PC-3 (cell line): ENCODE measurements at regions not wholly inside any gene's neighbourhood (a gene's known extent, or its start where the extent isn't known, plus 50 kb on each side); places are given as distances from the start of the nearest gene placed in this dataset.

Experiments used
- ATAC-seq: fragments of 200-7000 bp; cut with Tn5 transposase; 2 replicates; pipeline ENCODE4 v1.9.1; 2020; ENCODE audit warnings: mild to moderate bottlenecking, moderate library complexity
- BruUV-seq: library from RNA; stranded (reverse); fragments of 400-500 nt; replicated peaks from 2 replicates; lab custom pipeline; 2021; lab: Mats Ljungman, UMichigan
- CTCF ChIA-PET: fragments of 300-600 bp; sonication (Branson Sonifier 250); formaldehyde crosslinking; loops from one replicate; lab custom pipeline; 2022; ENCODE audit warnings: antibody characterized with exemption; lab: Charles Lee
- POLR2A ChIA-PET: fragments of 300-600 bp; sonication (Branson Sonifier 250); formaldehyde crosslinking; loops from one replicate; lab custom pipeline; 2022; ENCODE audit warnings: antibody characterized with exemption; ENCODE audit not compliant: unreplicated experiment; lab: Charles Lee
- DNase-seq: peaks from one replicate; pipeline ENCODE4 v3.0.0-alpha.2; 2015
- H2AFZ ChIP-seq: fragments of 300-600 bp; sonication (generic); 2 replicates; pipeline ENCODE4 v1.6.0; 2016; ENCODE audit warnings: antibody characterized with exemption, low read length
- H3F3A ChIP-seq: fragments of 300-600 bp; sonication (generic); one replicate; pipeline ENCODE4 v1.6.0; 2017; ENCODE audit warnings: antibody characterized with exemption, low read length, control low read depth, mild to moderate bottlenecking; ENCODE audit not compliant: unreplicated experiment
- H3K27ac ChIP-seq: fragments of 300-600 bp; sonication (generic); 2 replicates; pipeline ENCODE4 v1.5.1; 2016; ENCODE audit warnings: mild to moderate bottlenecking, low read length
- H3K27me3 ChIP-seq: fragments of 300-600 bp; sonication (generic); 2 replicates; pipeline ENCODE4 v1.6.1; 2016; ENCODE audit warnings: low read length, mixed read lengths
- H3K36me3 ChIP-seq: fragments of 300-600 bp; sonication (generic); 2 replicates; pipeline ENCODE4 v1.6.1; 2016; ENCODE audit warnings: low read depth, mixed run types, low read length, mixed read lengths
- H3K4me1 ChIP-seq: fragments of 300-600 bp; sonication (generic); 2 replicates; pipeline ENCODE4 v1.5.1; 2016; ENCODE audit warnings: low read length; ENCODE audit not compliant: insufficient read depth
- H3K4me2 ChIP-seq: fragments of 300-600 bp; sonication (generic); 2 replicates; pipeline ENCODE4 v1.6.0; 2016; ENCODE audit warnings: low read length
- H3K4me3 ChIP-seq: fragments of 300-600 bp; sonication (generic); 2 replicates; pipeline ENCODE4 v1.5.1; 2016; ENCODE audit warnings: mild to moderate bottlenecking, low read length, mixed read lengths
- H3K79me2 ChIP-seq: fragments of 300-600 bp; sonication (generic); 2 replicates; pipeline ENCODE4 v1.6.1; 2017; ENCODE audit warnings: low read length, mixed read lengths
- H3K9ac ChIP-seq: fragments of 300-600 bp; sonication (generic); 2 replicates; pipeline ENCODE4 v1.6.0; 2016; ENCODE audit warnings: mild to moderate bottlenecking, low read length
- H3K9me2 ChIP-seq: fragments of 300-600 bp; sonication (generic); replicated peaks from 2 replicates; pipeline ENCODE4 v1.6.1; 2016; ENCODE audit warnings: mixed run types, low read length, mixed read lengths
- H3K9me3 ChIP-seq: fragments of 300-600 bp; sonication (generic); 2 replicates; pipeline ENCODE4 v1.6.1; 2016; ENCODE audit warnings: low read length, mixed read lengths
- H4K20me1 ChIP-seq: fragments of 300-600 bp; sonication (generic); 2 replicates; pipeline ENCODE4 v1.6.1; 2016; ENCODE audit warnings: low read length, mixed read lengths
- EZH2 ChIP-seq: fragments of 300-600 bp; sonication (generic); IDR thresholded peaks from one replicate; pipeline ENCODE4 v1.6.1; 2017; ENCODE audit warnings: antibody characterized with exemption, mild to moderate bottlenecking, low read length; ENCODE audit not compliant: unreplicated experiment
- EZH2phosphoT487 ChIP-seq: fragments of 300-600 bp; sonication (generic); IDR thresholded peaks from 2 replicates; pipeline ENCODE4 v1.6.1; 2018; ENCODE audit warnings: mild to moderate bottlenecking, antibody characterized with exemption, low read length, borderline replicate concordance
- intact Hi-C: fragments of 100-400 bp; cut with micrococcal nuclease; formaldehyde crosslinking; loops from 2 replicates; pipeline ENCODE4 v1.9.0; 2023
- TF ChIP-seq, protein P1 (sequence below): fragments of 300-600 bp; sonication (generic); conservative IDR thresholded peaks from 2 replicates; pipeline ENCODE4 v1.5.1; 2017; ENCODE audit warnings: antibody characterized with exemption, low read depth, mild to moderate bottlenecking, low read length

GRCh38 chr10:125262920-125263319 lies 102.6 kb upstream of the CTBP2 start:
- Histone ChIP-seq H2AFZ (peak overlapping the region; percentile 44; the same call in 1 of the 2 replicates), H3K27ac (peak overlapping the region; percentile 44), H3F3A (no peaks in the 10 kb centered on the region), H3K36me3 (no peaks in the 10 kb centered on the region), H3K9me2 (no peaks in the 10 kb centered on the region), H3K4me3 (peak overlapping the region; percentile 41; the same call in 1 of the 2 replicates), H4K20me1 (no peaks in the 10 kb centered on the region), H3K4me2 (peak overlapping the region; percentile 70), H3K9me3 (no peaks in the 10 kb centered on the region), H3K9ac (no peak overlapping the region), H3K4me1 (peaks cover 34% of the 10 kb centered on the region), H3K27me3 (no peaks in the 10 kb centered on the region), H3K79me2 (no peaks in the 10 kb centered on the region)
- POLR2A ChIA-PET: no interaction called here
- ATAC-seq (no peak), DNase-seq (no peak)
- intact Hi-C loops: no loop called here
- BruUV-seq: no TSS peak
- no peak for TF ChIP-seq EZH2
- TF ChIP-seq, protein P1, sequence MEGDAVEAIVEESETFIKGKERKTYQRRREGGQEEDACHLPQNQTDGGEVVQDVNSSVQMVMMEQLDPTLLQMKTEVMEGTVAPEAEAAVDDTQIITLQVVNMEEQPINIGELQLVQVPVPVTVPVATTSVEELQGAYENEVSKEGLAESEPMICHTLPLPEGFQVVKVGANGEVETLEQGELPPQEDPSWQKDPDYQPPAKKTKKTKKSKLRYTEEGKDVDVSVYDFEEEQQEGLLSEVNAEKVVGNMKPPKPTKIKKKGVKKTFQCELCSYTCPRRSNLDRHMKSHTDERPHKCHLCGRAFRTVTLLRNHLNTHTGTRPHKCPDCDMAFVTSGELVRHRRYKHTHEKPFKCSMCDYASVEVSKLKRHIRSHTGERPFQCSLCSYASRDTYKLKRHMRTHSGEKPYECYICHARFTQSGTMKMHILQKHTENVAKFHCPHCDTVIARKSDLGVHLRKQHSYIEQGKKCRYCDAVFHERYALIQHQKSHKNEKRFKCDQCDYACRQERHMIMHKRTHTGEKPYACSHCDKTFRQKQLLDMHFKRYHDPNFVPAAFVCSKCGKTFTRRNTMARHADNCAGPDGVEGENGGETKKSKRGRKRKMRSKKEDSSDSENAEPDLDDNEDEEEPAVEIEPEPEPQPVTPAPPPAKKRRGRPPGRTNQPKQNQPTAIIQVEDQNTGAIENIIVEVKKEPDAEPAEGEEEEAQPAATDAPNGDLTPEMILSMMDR: no peak
- no peak for TF ChIP-seq EZH2phosphoT487
- CTCF ChIA-PET: no interaction called here

DNA sequence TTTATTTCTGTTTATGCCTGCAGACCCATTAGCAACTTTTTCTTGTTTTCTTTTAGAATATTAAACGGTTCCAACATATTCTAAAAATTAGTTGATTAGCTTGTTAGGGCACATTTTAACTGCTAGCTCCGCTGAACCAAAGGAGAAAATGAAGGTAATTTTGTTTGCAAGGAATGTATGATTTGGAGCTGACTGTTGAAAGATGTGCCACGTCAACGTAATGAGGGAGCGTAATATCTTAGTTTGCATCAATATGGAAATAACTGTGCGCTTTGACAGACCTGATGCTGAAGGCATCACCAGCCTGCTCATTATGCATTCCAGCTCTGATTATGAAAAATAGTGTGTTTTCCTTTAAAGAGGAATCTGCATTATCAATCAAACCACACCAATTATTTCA lies 102.0 kb upstream of the CTBP2 start:
- POLR2A ChIA-PET: no interaction called here
- no peaks in the 10 kb centered on the region for H3K36me3 ChIP-seq
- H3K9me2 ChIP-seq: no peaks in the 10 kb centered on the region
- H3K27ac ChIP-seq: no peak overlapping the region
- intact Hi-C loops: no loop called here
- TF ChIP-seq EZH2 (no peak), EZH2phosphoT487 (no peak)
- TF ChIP-seq, protein P1: no peak
- no TSS peak for BruUV-seq
- CTCF ChIA-PET: no interaction called here
- no peaks in the 10 kb centered on the region for H3K9me3 ChIP-seq
- no peaks in the 10 kb centered on the region for H3K27me3 ChIP-seq
- ATAC-seq (no peak), DNase-seq (no peak)
- H2AFZ ChIP-seq: no peak overlapping the region
- peaks cover 34% of the 10 kb centered on the region for H3K4me1 ChIP-seq
- H3K4me3 ChIP-seq: no peak overlapping the region
- H3F3A ChIP-seq: no peaks in the 10 kb centered on the region
- peak overlapping the region; percentile 70; the same call in 1 of the 2 replicates for H3K4me2 ChIP-seq
- H3K79me2 ChIP-seq: no peaks in the 10 kb centered on the region
- no peak overlapping the region for H3K9ac ChIP-seq
- H4K20me1 ChIP-seq: no peaks in the 10 kb centered on the region

DNA sequence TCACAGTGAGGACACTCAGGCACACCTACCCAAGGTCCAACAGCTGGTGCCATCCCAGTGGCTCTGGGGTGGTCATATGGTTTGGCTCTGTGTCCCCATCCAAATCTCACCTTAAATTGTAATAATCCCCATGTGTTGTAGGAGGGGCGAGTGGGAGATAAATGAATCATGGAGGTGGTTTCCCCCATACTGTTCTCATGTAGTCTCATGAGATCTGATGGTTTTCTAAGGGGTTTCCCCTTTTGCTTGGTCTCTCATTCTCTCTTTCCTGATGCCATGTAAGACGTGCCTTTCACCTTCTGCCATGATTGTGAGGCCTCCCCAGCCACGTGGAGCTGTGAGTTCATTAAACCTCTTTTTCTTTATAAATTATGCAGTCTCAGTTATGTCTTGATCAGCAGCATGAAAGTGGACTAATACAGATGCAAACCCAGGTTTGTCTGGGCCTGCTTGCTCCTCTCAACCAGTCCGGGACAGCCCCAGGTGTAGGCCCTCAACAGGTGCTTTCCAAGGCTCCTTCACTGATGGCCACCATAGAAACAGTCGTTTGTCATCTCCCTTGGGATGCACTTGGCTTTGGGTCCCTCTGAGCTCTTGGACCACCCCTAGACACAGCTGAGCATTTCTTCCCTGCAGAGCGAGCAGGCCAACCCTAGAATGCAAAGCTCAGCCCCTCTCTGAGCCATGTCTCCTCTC lies 101.3 kb upstream of the CTBP2 start:
- no peak overlapping the region for H3K4me2 ChIP-seq
- ATAC-seq (no peak), DNase-seq (no peak)
- no peak overlapping the region for H2AFZ ChIP-seq
- no peak overlapping the region for H3K27ac ChIP-seq
- H3K27me3 ChIP-seq: no peaks in the 10 kb centered on the region
- no peak for TF ChIP-seq EZH2
- TF ChIP-seq, protein P1: no peak
- TF ChIP-seq EZH2phosphoT487: no peak
- H3K9me3 ChIP-seq: no peaks in the 10 kb centered on the region
- intact Hi-C loops: no loop called here
- peaks cover 34% of the 10 kb centered on the region for H3K4me1 ChIP-seq
- no peak overlapping the region for H3K9ac ChIP-seq
- no peaks in the 10 kb centered on the region for H3K79me2 ChIP-seq
- no peaks in the 10 kb centered on the region for H3K9me2 ChIP-seq
- BruUV-seq: no TSS peak
- no peaks in the 10 kb centered on the region for H3K36me3 ChIP-seq
- ChIA-PET CTCF (no interaction called here), POLR2A (no interaction called here)
- no peak overlapping the region for H3K4me3 ChIP-seq
- no peaks in the 10 kb centered on the region for H3F3A ChIP-seq
- no peaks in the 10 kb centered on the region for H4K20me1 ChIP-seq
